ENCODE measurements at regions not wholly inside any gene's neighbourhood (a gene's known extent, or its start where the extent isn't known, plus 50 kb on each side); places are given as distances from the start of the nearest gene placed in this dataset.

- TF ChIP-seq CHD7 (IDR thresholded peaks at IDR 0.05; ENCODE audit: insufficient replicate concordance, low read length) (no peak), USF2 (IDR thresholded peaks at IDR 0.05; ENCODE audit: low read length) (no peak), CHD2 (IDR thresholded peaks at IDR 0.05; ENCODE audit: low read length) (no peak)
Measured at GRCh38 chr2:224198436-224198835, 159.3 kb upstream of the SERPINE2 start (continued).
